Smooth muscle cell (in vitro differentiated cells): ENCODE measurements at regions not wholly inside any gene's neighbourhood (a gene's known extent, or its start where the extent isn't known, plus 50 kb on each side); places are given as distances from the start of the nearest gene placed in this dataset.

Source experiments
- DNase-seq: peaks from one replicate; lab custom pipeline; 2025; ENCODE audit not compliant: unreplicated experiment; lab: John Stamatoyannopoulos, UW
- H2AFZ ChIP-seq: fragments of 200-600 bp; sonication (generic); 2 replicates; pipeline ENCODE4 v1.6.0; 2016; ENCODE audit warnings: antibody characterized with exemption, low read depth, mild to moderate bottlenecking
- H3F3A ChIP-seq: fragments of 200-600 bp; sonication (generic); 2 replicates; pipeline ENCODE4 v1.6.0; 2017; ENCODE audit warnings: antibody characterized with exemption, low read depth
- H3K27ac ChIP-seq: fragments of 200-600 bp; sonication (generic); 2 replicates; pipeline ENCODE4 v1.5.1; 2016; ENCODE audit warnings: low read depth, mild to moderate bottlenecking
- H3K27me3 ChIP-seq: fragments of 200-600 bp; sonication (generic); 2 replicates; pipeline ENCODE4 v1.6.1; 2016; ENCODE audit warnings: low read depth, mild to moderate bottlenecking
- H3K36me3 ChIP-seq: fragments of 200-600 bp; sonication (generic); 2 replicates; pipeline ENCODE4 v1.5.1; 2016; ENCODE audit warnings: low read depth
- H3K4me1 ChIP-seq: fragments of 200-600 bp; sonication (generic); 2 replicates; pipeline ENCODE4 v1.5.1; 2016; ENCODE audit warnings: low read depth
- H3K4me2 ChIP-seq: fragments of 200-600 bp; sonication (generic); 2 replicates; pipeline ENCODE4 v1.6.0; 2016; ENCODE audit warnings: mild to moderate bottlenecking
- H3K4me3 ChIP-seq: fragments of 200-600 bp; sonication (generic); 2 replicates; pipeline ENCODE4 v1.5.1; 2016; ENCODE audit warnings: mild to moderate bottlenecking
- H3K79me2 ChIP-seq: fragments of 200-600 bp; sonication (generic); 2 replicates; pipeline ENCODE4 v1.6.0; 2016; ENCODE audit warnings: low read depth, mild to moderate bottlenecking
- H3K9ac ChIP-seq: fragments of 200-600 bp; sonication (generic); 2 replicates; pipeline ENCODE4 v1.6.0; 2016; ENCODE audit warnings: low read depth
- H3K9me3 ChIP-seq: fragments of 200-600 bp; sonication (generic); replicated peaks from 2 replicates; pipeline ENCODE4 v1.5.1; 2016; ENCODE audit warnings: low read depth
- H4K20me1 ChIP-seq: fragments of 200-600 bp; sonication (generic); 2 replicates; pipeline ENCODE4 v1.6.0; 2016; ENCODE audit warnings: low read depth
- WGBS: methylation state at CpG from one replicate; pipeline ENCODE4 v1.1.7; 2016; ENCODE audit warnings: low lambda C conversion rate; 5-methylcytosine and 5-hydroxymethylcytosine counted together
- TF ChIP-seq, protein P1 (sequence below): fragments of 200-600 bp; sonication (generic); IDR thresholded peaks from 2 replicates; pipeline ENCODE4 v1.5.1; 2017; ENCODE audit warnings: borderline replicate concordance, mild to moderate bottlenecking, antibody characterized with exemption; ENCODE audit not compliant: insufficient read depth, poor library complexity, severe bottlenecking

- Histone ChIP-seq H3K27me3 (no peaks in the 10 kb centered on the region), H3K9me3 (no peaks in the 10 kb centered on the region), H3K4me3 (no peak overlapping the region), H3K9ac (no peak overlapping the region), H3K27ac (no peak overlapping the region), H3K4me1 (peaks cover 14% of the 10 kb centered on the region), H2AFZ (no peak overlapping the region), H3K4me2 (no peak overlapping the region), H3K36me3 (no peaks in the 10 kb centered on the region), H3F3A (no peaks in the 10 kb centered on the region), H4K20me1 (no peaks in the 10 kb centered on the region), H3K79me2 (no peaks in the 10 kb centered on the region)
- WGBS = 73% methylated on average over 16 of the region's 16 CpGs
- TF ChIP-seq, protein P1, sequence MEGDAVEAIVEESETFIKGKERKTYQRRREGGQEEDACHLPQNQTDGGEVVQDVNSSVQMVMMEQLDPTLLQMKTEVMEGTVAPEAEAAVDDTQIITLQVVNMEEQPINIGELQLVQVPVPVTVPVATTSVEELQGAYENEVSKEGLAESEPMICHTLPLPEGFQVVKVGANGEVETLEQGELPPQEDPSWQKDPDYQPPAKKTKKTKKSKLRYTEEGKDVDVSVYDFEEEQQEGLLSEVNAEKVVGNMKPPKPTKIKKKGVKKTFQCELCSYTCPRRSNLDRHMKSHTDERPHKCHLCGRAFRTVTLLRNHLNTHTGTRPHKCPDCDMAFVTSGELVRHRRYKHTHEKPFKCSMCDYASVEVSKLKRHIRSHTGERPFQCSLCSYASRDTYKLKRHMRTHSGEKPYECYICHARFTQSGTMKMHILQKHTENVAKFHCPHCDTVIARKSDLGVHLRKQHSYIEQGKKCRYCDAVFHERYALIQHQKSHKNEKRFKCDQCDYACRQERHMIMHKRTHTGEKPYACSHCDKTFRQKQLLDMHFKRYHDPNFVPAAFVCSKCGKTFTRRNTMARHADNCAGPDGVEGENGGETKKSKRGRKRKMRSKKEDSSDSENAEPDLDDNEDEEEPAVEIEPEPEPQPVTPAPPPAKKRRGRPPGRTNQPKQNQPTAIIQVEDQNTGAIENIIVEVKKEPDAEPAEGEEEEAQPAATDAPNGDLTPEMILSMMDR = no peak
- DNase-seq = no peak
Observed at GRCh38 chr20:58596750-58597248, 54.3 kb upstream of the STX16 start.

DNA sequence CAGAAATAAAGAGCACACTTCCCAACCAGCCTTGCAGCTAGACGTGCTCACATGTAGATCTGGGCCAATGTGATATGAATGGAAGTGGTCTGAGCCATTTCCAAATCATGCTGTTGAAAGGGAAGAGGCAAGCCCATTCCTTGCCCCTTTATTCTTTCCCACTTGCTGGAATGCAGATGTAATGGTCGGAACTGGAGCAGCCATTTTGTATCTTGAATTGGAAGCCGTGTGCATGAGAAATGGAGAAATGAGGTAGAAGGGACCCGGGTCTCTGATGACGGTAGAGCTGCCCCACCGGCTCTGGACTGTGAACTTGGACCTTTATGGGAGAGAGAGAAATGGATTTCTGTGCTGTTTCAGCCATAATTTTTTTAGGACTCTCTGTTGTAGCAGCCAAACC lies 54.8 kb upstream of the STX16 start:
- no peaks in the 10 kb centered on the region for H3K79me2 ChIP-seq
- H3K4me1 ChIP-seq = peaks cover 14% of the 10 kb centered on the region
- H3K27me3 ChIP-seq = no peaks in the 10 kb centered on the region
- no peak for DNase-seq
- H2AFZ ChIP-seq = no peak overlapping the region
- no peak overlapping the region for H3K4me3 ChIP-seq
- no peak overlapping the region for H3K27ac ChIP-seq
- WGBS = 84% methylated on average over 6 of the region's 6 CpGs
- no peaks in the 10 kb centered on the region for H3K9me3 ChIP-seq
- TF ChIP-seq, protein P1 = no peak
- H3K36me3 ChIP-seq = no peaks in the 10 kb centered on the region
- H3F3A ChIP-seq = no peaks in the 10 kb centered on the region
- no peak overlapping the region for H3K9ac ChIP-seq
- H4K20me1 ChIP-seq = no peaks in the 10 kb centered on the region
- no peak overlapping the region for H3K4me2 ChIP-seq

DNA sequence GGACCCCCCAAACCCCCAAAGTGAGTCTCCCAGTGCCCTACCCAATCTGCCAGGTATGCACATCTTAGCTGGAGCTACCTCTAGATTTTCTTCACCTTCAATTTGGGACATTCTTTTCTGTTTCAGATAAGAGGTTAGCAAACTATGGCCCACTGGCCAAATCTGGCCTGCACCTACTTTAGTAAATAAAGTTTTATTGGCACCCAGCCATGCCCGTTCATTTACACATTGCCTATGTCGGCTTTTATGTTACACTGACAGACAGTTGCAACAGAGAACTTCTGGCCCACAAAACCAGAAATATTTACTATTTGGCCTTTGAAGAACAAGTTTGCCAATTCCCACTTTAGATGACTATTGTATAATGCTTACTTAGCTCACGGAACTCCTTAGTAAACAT lies 55.9 kb upstream of the STX16 start:
- Histone ChIP-seq H3K9me3 (no peaks in the 10 kb centered on the region), H3K9ac (no peak overlapping the region), H3K27me3 (no peaks in the 10 kb centered on the region), H3K4me1 (peaks cover 14% of the 10 kb centered on the region), H3F3A (no peaks in the 10 kb centered on the region), H2AFZ (no peak overlapping the region), H3K79me2 (no peaks in the 10 kb centered on the region), H4K20me1 (no peaks in the 10 kb centered on the region), H3K27ac (no peak overlapping the region), H3K4me3 (no peak overlapping the region), H3K4me2 (no peak overlapping the region), H3K36me3 (no peaks in the 10 kb centered on the region)
- WGBS = 80% methylated on average over 3 of the region's 3 CpGs
- DNase-seq = no peak
- TF ChIP-seq, protein P1 = no peak

- H3K4me1 ChIP-seq = peaks cover 14% of the 10 kb centered on the region
- no peaks in the 10 kb centered on the region for H4K20me1 ChIP-seq
- no peaks in the 10 kb centered on the region for H3K79me2 ChIP-seq
- H3K27ac ChIP-seq = no peak overlapping the region
- TF ChIP-seq, protein P1 = no peak
- H2AFZ ChIP-seq = no peak overlapping the region
- no peak overlapping the region for H3K9ac ChIP-seq
- no peak for DNase-seq
- no peaks in the 10 kb centered on the region for H3K36me3 ChIP-seq
- H3F3A ChIP-seq = no peaks in the 10 kb centered on the region
- H3K4me2 ChIP-seq = no peak overlapping the region
- H3K9me3 ChIP-seq = no peaks in the 10 kb centered on the region
- no peak overlapping the region for H3K4me3 ChIP-seq
- 79% methylated on average over 18 of the region's 18 CpGs for WGBS
- H3K27me3 ChIP-seq = no peaks in the 10 kb centered on the region
Observed at GRCh38 chr20:58593880-58594638, 57.0 kb upstream of the STX16 start.
